ENCODE measurements at regions not wholly inside any gene's neighbourhood (a gene's known extent, or its start where the extent isn't known, plus 50 kb on each side); places are given as distances from the start of the nearest gene placed in this dataset.

GRCh38 chr13:111539252-111539651, 218.8 kb downstream of the TEX29 start:
- no peak for DNase-seq (ENCODE audit: low spot score)

GRCh38 chr13:111539791-111540446, 219.5 kb downstream of the TEX29 start:
- no peak for DNase-seq (ENCODE audit: low spot score)

DNA sequence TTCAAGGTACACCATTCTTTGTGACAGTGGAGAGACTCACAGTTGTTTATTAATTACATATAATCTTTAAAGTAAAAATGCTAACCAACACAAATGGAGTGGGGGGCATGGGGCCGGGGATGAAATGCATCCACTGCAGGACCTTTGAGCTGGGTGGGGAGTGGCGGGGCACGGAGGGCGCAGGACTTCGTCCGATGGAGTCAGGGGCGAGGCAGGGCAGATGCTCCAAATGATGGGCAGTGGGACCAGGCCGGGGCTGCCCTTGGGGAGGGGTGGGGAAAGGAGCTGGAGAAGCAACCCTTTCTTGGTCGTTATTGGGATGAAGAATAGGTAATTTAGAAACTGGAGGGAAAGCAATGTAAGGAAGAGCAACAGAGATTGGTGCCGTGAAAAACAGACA, 220.0 kb downstream of the TEX29 start:
- no peak for DNase-seq (ENCODE audit: low spot score)

GRCh38 chr13:111541345-111541744, 220.9 kb downstream of the TEX29 start:
- no peak for DNase-seq (ENCODE audit: low spot score)

DNA sequence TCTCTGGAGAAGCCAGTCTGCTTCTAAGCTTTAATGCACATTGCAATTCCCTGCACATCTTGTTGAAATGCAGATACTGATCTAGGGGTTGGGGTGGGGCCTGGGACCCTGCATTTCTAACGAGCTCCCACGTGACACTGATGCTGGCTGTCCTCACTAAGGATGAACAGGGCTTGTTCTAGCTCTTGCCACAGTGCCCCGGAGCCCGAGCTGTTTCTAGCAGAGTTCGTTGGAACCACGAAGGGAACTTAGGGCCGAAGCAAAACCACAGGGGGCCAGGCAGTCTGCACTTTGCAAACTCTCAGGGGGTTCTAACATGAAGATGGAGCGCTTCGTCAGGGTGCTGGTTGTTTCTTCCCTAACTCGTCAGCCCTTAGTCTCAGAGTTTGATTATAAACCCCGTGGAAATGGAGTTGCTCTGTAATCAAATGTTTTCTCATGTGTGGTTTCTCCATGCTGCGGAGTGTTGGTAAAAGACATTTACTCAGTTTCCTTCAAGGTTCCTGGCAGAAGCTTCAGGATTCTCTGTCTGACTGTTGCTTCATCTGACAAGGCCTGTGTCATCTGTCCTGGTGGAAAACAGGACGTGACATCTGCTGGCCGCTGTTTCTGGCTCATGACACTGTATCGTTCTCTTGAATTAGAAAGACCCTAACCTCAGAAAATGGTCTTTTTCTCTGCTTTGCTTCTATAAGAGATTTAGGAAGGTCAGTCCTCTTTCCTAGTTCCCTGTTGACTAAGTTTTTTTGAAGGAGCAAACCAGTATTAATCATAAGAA, 221.5 kb downstream of the TEX29 start:
- no peak for DNase-seq (ENCODE audit: low spot score)

DNA sequence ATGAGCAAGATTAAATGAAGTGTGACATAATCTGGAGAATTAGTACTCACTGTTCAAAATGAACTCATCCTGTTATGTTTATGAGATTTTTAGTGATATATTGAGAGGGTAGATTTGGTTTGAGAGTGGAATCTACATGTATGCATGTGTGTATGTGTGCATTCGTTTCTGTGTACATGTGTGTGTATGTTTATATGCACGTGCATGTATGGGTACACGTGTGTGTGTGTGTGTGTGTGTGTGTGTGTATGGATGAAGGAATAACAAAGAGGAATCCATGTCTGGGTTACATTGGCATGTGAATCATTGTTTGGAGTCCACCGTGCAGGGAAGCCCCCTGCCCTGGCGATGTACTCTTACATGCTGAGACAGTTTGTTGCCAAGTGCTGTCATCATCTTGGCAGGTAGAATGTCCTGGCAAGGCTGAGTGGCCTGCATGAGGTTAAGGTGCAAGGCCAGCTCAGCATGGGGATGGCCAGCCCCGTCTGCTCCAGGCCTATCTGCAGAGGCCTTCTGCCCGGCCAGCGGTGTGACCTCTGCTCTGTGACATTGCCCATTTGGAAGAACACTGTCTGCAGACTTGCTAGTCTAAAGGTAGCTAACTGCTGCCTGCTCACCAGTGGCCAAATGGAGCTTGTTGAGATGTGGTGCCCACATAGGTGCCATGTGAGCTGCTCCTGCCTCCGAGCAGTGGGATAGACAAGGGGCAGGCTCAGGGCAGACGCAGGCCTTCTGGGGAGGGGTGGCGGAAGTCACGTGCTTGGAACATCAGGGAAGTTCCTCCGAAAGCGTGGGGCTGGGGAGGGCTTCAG, 222.3 kb downstream of the TEX29 start:
- DNase-seq (ENCODE audit: low spot score), result no peak

DNA sequence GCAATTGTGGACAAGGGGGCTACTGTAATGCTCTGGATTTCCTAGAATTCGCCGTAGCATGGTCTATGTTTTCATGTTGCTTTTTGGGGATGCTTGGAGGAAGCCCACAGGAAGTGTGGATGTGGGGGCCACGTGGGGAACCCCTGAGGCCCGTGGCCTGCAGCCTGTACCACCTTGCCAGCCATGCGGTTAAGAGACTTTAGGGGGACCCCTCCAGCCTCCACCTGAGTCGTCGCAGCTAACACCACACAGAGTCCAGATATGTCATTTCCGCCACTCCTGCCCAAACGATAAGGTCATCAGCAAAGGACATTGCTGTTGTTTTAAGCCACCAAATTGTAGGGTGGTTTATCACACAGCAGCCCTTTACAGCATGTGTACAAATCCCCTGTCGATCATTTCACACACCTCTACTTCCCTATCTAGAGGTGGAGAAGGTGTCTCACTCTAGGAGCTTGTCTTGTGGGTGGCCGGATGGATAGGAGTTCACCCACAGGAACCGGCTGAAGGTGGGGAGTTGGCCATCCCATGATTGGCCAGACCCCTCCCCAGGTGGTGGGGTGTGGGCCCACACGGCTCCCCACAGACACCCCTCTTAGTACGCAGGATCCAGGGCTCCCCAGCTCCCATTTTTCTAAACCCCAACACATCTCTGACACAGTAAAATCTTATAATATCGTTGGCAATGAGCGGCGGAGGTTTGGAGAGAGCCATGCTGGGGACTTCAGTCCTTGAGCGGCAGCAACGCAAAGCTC, 226.7 kb downstream of the TEX29 start:
- no peak for DNase-seq (ENCODE audit: low spot score)

DNA sequence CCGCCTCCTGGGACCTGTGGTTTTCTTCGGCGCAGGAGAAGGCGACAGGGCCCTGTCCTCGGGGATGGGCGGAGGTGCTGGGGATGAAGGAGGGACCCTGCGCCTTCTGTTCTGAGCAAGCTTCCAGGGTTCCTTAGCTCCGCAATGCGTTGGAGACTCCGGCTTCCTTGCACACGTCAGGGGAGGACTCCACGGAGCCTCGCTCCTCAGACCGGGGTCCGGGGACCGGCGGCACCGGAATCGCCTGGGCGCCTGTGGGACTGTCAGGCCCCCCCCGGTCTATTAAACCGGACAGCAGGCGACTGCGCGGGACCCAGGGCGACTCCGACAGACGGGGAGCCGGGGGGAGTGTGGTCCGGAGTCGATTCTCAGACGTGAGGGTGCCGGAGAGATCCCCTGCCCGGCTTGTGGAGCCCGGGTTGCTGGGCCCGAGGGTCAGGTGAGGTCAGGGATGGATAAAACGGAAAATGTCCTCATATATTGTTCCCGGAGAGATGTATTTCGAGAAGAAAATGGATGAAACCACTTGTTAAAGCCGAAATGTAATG, 227.4 kb downstream of the TEX29 start:
- no peak for DNase-seq (ENCODE audit: low spot score)

- no peak for DNase-seq (ENCODE audit: low spot score)
These were observed 227.9 kb downstream of the TEX29 start for GRCh38 chr13:111548301-111548700.

DNA sequence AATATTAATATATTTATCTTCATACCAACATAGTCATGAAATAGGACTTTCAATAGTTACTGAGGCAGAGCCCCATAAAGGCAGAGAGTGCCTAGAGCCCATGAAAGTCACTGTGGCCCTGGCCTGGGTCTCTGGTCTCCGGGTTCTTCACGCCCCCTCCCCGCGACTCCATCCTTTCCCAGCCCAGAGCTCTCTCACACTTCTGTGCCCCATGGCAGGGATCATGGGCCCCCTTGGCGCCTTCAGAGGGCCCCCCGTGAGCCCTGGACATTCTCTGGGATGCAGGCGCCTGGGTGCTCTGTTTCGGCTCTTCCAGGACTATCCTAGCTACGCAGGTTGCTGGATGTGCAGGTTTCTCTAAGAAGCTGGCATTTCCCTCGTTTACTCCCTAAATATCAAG, 228.4 kb downstream of the TEX29 start:
- DNase-seq (ENCODE audit: low spot score), result no peak

DNA sequence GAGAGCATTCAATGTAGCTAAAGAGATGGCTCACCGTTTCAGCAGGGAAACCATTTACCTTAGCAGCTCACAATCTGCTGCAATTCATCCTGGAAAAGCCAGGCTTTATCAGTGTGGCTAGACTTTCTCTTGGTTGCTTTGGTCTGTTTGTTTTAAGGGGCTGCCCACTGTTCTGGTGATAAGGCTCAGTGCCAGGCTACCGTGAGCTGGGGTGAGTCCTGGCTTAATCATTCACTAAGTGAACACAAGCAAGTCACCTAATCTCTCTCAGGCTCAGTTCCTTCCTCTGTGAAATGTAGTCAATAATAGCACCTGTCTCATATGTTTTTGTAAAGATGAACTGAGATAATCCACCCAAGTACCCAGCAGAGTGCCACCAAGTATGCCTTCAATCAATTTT, 229.0 kb downstream of the TEX29 start:
- DNase-seq (ENCODE audit: low spot score), result no peak

DNA sequence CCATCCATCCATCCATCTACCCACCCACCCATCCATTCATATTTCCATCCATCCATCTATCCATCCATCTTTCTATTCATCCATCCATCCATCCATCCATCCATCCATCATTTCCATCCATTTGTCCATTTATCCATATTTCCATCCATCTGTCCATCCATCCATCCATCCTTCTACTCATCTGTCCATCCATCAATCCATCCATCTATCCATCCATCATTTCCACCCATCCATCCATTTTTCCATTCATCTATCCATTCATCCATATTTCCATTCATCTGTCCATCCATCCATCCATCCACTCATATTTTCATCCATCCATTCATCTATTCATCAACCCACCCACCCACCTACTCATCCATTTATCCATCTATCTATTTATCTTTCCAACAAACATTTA, 229.6 kb downstream of the TEX29 start:
- DNase-seq (ENCODE audit: low spot score), result no peak

DNA sequence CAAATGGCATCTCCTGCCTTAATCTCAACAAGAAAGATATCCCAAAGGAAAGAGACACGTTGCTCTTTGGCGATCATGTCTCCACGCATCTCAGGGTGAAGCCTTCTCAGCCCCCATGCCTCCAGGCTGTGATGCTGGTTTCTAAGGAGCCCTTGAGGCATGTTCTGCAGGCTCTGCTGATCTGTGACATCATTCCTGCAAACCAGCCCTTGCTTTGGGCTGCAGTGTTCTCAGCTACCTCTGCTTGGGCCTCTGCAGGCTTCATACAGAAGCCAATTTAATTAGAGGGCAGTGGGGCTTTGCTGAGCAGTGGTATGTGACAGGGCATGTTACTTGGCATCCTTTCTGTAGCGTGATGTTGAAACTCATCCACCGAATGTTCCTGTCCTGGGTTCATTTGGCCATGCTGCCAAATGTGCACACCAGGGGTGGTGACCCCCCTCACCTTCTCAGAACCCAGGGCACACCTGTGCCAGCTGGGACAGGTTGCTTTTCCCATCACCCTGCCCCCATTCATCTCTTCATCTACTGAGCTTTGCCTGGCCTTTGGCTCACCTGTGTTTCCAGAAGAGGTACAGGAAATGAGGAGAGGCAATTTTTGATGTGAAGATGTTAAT, 230.9 kb downstream of the TEX29 start:
- DNase-seq (ENCODE audit: low spot score), result no peak

DNA sequence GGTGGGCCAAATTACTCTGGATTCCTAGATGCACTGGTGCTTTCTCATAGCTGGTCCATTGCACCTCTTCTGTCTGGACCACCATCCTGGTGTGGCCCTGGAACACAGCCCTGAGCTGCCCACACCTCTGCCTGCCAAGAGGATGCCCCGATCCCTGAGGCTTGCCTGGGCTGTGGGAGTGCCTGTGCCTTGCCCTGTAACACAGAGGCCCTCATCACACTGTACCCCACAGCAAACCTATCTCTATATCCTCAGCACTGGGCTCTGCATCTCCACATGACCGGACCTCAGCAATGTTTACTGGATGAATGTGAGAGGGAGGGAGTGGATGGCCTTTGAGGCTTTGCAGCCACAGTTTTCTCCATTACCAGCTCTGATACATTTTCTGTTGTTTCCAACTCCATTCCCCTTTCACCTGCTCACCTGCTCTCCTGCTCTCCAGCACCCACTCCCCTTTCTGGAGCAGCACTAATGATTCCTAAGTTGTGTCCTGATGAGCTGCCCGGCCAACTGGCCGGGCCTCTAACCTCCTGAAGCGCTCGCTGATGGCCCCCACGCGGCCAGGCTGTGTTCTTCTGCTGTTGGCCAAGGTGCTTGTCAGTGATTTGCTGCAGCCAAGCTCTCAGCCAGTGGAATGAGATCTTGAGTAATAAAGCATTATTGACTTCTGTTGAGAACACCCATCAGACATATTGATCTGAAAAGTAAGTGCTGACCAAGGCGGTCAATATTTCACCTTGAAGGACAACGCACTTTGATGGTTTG, 232.6 kb downstream of the TEX29 start:
- DNase-seq (ENCODE audit: low spot score), result no peak

GRCh38 chr13:111554539-111555267, 234.3 kb downstream of the TEX29 start:
- DNase-seq (ENCODE audit: low spot score), result no peak

GRCh38 chr13:111555268-111555808, 234.9 kb downstream of the TEX29 start:
- no peak for DNase-seq (ENCODE audit: low spot score)

GRCh38 chr13:111555903-111556302, 235.5 kb downstream of the TEX29 start:
- no peak for DNase-seq (ENCODE audit: low spot score)

- no peak for DNase-seq (ENCODE audit: low spot score)
These were observed 236.1 kb downstream of the TEX29 start for GRCh38 chr13:111556496-111556895.

- DNase-seq (ENCODE audit: low spot score), result no peak
These were observed 237.7 kb downstream of the TEX29 start for GRCh38 chr13:111557921-111558699.

All from iPS-NIHi11 (cell line).